UCSD-AML1 (cell line): ENCODE measurements at regions not wholly inside any gene's neighbourhood (a gene's known extent, or its start where the extent isn't known, plus 50 kb on each side); places are given as distances from the start of the nearest gene placed in this dataset.

Experiments
- DNase-seq: peaks from one replicate; lab custom pipeline; 2025; ENCODE audit not compliant: unreplicated experiment; lab: John Stamatoyannopoulos, UW

GRCh38 chr5:60196385-60197113 lies 303.0 kb upstream of the PDE4D start:
- no peak for DNase-seq

- no peak for DNase-seq
Measured at GRCh38 chr5:60195551-60195950, 302.0 kb upstream of the PDE4D start.

GRCh38 chr5:60195083-60195482 lies 301.6 kb upstream of the PDE4D start:
- no peak for DNase-seq

GRCh38 chr5:60185231-60186099 lies 291.9 kb upstream of the PDE4D start:
- DNase-seq: no peak

- no peak for DNase-seq
Measured at GRCh38 chr5:60184606-60185005, 291.1 kb upstream of the PDE4D start.

- no peak for DNase-seq
Measured at GRCh38 chr5:60183881-60184280, 290.4 kb upstream of the PDE4D start.

- no peak for DNase-seq
Measured at GRCh38 chr5:60178101-60178500, 284.6 kb upstream of the PDE4D start.

GRCh38 chr5:60177596-60177995 lies 284.1 kb upstream of the PDE4D start:
- DNase-seq: no peak

GRCh38 chr5:60173667-60174066 lies 280.1 kb upstream of the PDE4D start:
- DNase-seq: no peak

GRCh38 chr5:60163762-60164161 lies 270.2 kb upstream of the PDE4D start:
- no peak for DNase-seq

GRCh38 chr5:60162441-60162840 lies 268.9 kb upstream of the PDE4D start:
- DNase-seq: no peak

GRCh38 chr5:60161340-60161934 lies 267.9 kb upstream of the PDE4D start:
- DNase-seq: no peak

- DNase-seq: no peak
Measured at GRCh38 chr5:60149081-60149480, 255.6 kb upstream of the PDE4D start.

- no peak for DNase-seq
Measured at GRCh38 chr5:60148366-60148765, 254.8 kb upstream of the PDE4D start.

GRCh38 chr5:60147791-60148190 lies 254.3 kb upstream of the PDE4D start:
- DNase-seq: no peak

- DNase-seq: no peak
Measured at GRCh38 chr5:60143942-60144549, 250.5 kb upstream of the PDE4D start.

- no peak for DNase-seq
Measured at GRCh38 chr5:60141119-60141518, 247.6 kb upstream of the PDE4D start.

- no peak for DNase-seq
Measured at GRCh38 chr5:60136841-60137240, 243.3 kb upstream of the PDE4D start.

- DNase-seq: no peak
Measured at GRCh38 chr5:60131504-60131903, 238.0 kb upstream of the PDE4D start.

- DNase-seq: no peak
Measured at GRCh38 chr5:60125636-60126035, 232.1 kb upstream of the PDE4D start.

GRCh38 chr5:60102961-60103693 lies 209.6 kb upstream of the PDE4D start:
- DNase-seq: no peak
